Osteoblast (primary cell): ENCODE measurements at regions not wholly inside any gene's neighbourhood (a gene's known extent, or its start where the extent isn't known, plus 50 kb on each side); places are given as distances from the start of the nearest gene placed in this dataset.

Experiments used
- DNase-seq: peaks from one replicate; pipeline ENCODE4 v3.0.0; 2011; ENCODE audit warnings: low spot score, mixed read lengths; ENCODE audit not compliant: insufficient read length; ENCODE audit errors: missing footprints
- H2AFZ ChIP-seq: 2 replicates; pipeline ENCODE4 v1.6.0; 2011; ENCODE audit warnings: mild to moderate bottlenecking, low read length
- H3K27ac ChIP-seq: 2 replicates; pipeline ENCODE4 v1.5.1; 2011; ENCODE audit warnings: mild to moderate bottlenecking, low read depth, low read length, moderate library complexity
- H3K27me3 ChIP-seq: 2 replicates; pipeline ENCODE4 v1.6.0; 2012; ENCODE audit warnings: mild to moderate bottlenecking, control low read depth, inconsistent platforms, low read length, moderate library complexity; ENCODE audit not compliant: insufficient read depth
- H3K36me3 ChIP-seq: 2 replicates; pipeline ENCODE4 v1.5.1; 2011; ENCODE audit warnings: mild to moderate bottlenecking, low read length, control low read depth, moderate library complexity; ENCODE audit not compliant: insufficient read depth
- H3K4me1 ChIP-seq: 2 replicates; pipeline ENCODE4 v1.5.1; 2011; ENCODE audit warnings: mild to moderate bottlenecking, low read length, control low read depth, moderate library complexity; ENCODE audit not compliant: insufficient read depth
- H3K4me2 ChIP-seq: 2 replicates; pipeline ENCODE4 v1.6.0; 2011; ENCODE audit warnings: mild to moderate bottlenecking, low read length; ENCODE audit not compliant: insufficient read depth
- H3K4me3 ChIP-seq: fragments of 200-600 bp; sonication (generic); 3 replicates; pipeline ENCODE4 v1.5.1; 2012; ENCODE audit warnings: mild to moderate bottlenecking, low read length, inconsistent platforms; ENCODE audit not compliant: insufficient read depth
- H3K79me2 ChIP-seq: 2 replicates; pipeline ENCODE4 v1.6.0; 2012; ENCODE audit warnings: mild to moderate bottlenecking, low read length, control low read depth, inconsistent platforms; ENCODE audit not compliant: insufficient read depth
- H3K9me3 ChIP-seq: 2 replicates; pipeline ENCODE4 v1.5.1; 2011; ENCODE audit warnings: low read depth, low read length, control low read depth
- H4K20me1 ChIP-seq: 2 replicates; pipeline ENCODE4 v1.6.0; 2012; ENCODE audit warnings: mild to moderate bottlenecking, low read length, control low read depth; ENCODE audit not compliant: insufficient read depth
- CTCF ChIP-seq: IDR thresholded peaks from 2 replicates; pipeline ENCODE4 v1.5.1; 2011; ENCODE audit warnings: mild to moderate bottlenecking, low read depth, low read length, moderate library complexity; ENCODE audit errors: extremely low read depth

GRCh38 chr11:91927448-91927847, 297.2 kb upstream of the FAT3 start:
- Histone ChIP-seq H3K9me3 (no peaks in the 10 kb centered on the region), H3K27me3 (no peaks in the 10 kb centered on the region), H3K79me2 (no peaks in the 10 kb centered on the region), H4K20me1 (no peaks in the 10 kb centered on the region), H3K4me3 (no peak overlapping the region), H3K27ac (no peak overlapping the region), H3K36me3 (no peaks in the 10 kb centered on the region), H3K4me2 (no peak overlapping the region), H3K4me1 (no peaks in the 10 kb centered on the region), H2AFZ (no peak overlapping the region)
- no peak for DNase-seq
- no peak for TF ChIP-seq CTCF

GRCh38 chr11:91926965-91927364, 297.7 kb upstream of the FAT3 start:
- Histone ChIP-seq H3K36me3 (no peaks in the 10 kb centered on the region), H3K79me2 (no peaks in the 10 kb centered on the region), H3K4me2 (no peak overlapping the region), H3K27ac (no peak overlapping the region), H3K9me3 (no peaks in the 10 kb centered on the region), H4K20me1 (no peaks in the 10 kb centered on the region), H3K4me3 (no peak overlapping the region), H2AFZ (no peak overlapping the region), H3K4me1 (no peaks in the 10 kb centered on the region), H3K27me3 (no peaks in the 10 kb centered on the region)
- DNase-seq = no peak
- no peak for TF ChIP-seq CTCF

GRCh38 chr11:91922846-91923245, 301.8 kb upstream of the FAT3 start:
- no peaks in the 10 kb centered on the region for H3K27me3 ChIP-seq
- H3K4me3 ChIP-seq = no peak overlapping the region
- H3K27ac ChIP-seq = no peak overlapping the region

GRCh38 chr11:91921974-91922373, 302.6 kb upstream of the FAT3 start:
- H3K27ac ChIP-seq = no peak overlapping the region
- H3K79me2 ChIP-seq = no peaks in the 10 kb centered on the region
- TF ChIP-seq CTCF = no peak
- H3K4me2 ChIP-seq = no peak overlapping the region
- no peak overlapping the region for H2AFZ ChIP-seq
- no peak overlapping the region for H3K4me3 ChIP-seq
- H4K20me1 ChIP-seq = no peaks in the 10 kb centered on the region
- H3K4me1 ChIP-seq = no peaks in the 10 kb centered on the region
- no peak for DNase-seq
- no peaks in the 10 kb centered on the region for H3K36me3 ChIP-seq
- H3K9me3 ChIP-seq = no peaks in the 10 kb centered on the region
- no peaks in the 10 kb centered on the region for H3K27me3 ChIP-seq

More at GRCh38 chr11:91922846-91923245, 301.8 kb upstream of the FAT3 start:
- Histone ChIP-seq H2AFZ (no peak overlapping the region), H4K20me1 (no peaks in the 10 kb centered on the region), H3K36me3 (no peaks in the 10 kb centered on the region), H3K9me3 (no peaks in the 10 kb centered on the region), H3K4me2 (no peak overlapping the region), H3K79me2 (no peaks in the 10 kb centered on the region), H3K4me1 (no peaks in the 10 kb centered on the region)
- no peak for TF ChIP-seq CTCF
- DNase-seq = no peak
